ENCODE measurements at regions not wholly inside any gene's neighbourhood (a gene's known extent, or its start where the extent isn't known, plus 50 kb on each side); places are given as distances from the start of the nearest gene placed in this dataset.

GRCh38 chr4:177119021-177119471 lies 190.6 kb upstream of the NEIL3 start:
- no peak for DNase-seq

GRCh38 chr4:177119691-177120090 lies 190.0 kb upstream of the NEIL3 start:
- DNase-seq, result no peak

GRCh38 chr4:177123811-177124210 lies 185.9 kb upstream of the NEIL3 start:
- DNase-seq, result no peak

GRCh38 chr4:177124349-177125064 lies 185.2 kb upstream of the NEIL3 start:
- DNase-seq, result no peak

GRCh38 chr4:177125656-177126055 lies 184.0 kb upstream of the NEIL3 start:
- no peak for DNase-seq

GRCh38 chr4:177127658-177128057 lies 182.0 kb upstream of the NEIL3 start:
- no peak for DNase-seq

- no peak for DNase-seq
Observed at GRCh38 chr4:177128306-177128705, 181.4 kb upstream of the NEIL3 start.

GRCh38 chr4:177131736-177132135 lies 177.9 kb upstream of the NEIL3 start:
- DNase-seq, result no peak

- DNase-seq, result no peak
Observed at GRCh38 chr4:177147668-177148067, 162.0 kb upstream of the NEIL3 start.

GRCh38 chr4:177155454-177155853 lies 154.2 kb upstream of the NEIL3 start:
- DNase-seq, result no peak

GRCh38 chr4:177159600-177159999 lies 150.1 kb upstream of the NEIL3 start:
- DNase-seq, result no peak

GRCh38 chr4:177161781-177162180 lies 147.9 kb upstream of the NEIL3 start:
- DNase-seq, result no peak

- no peak for DNase-seq
Observed at GRCh38 chr4:177163532-177163931, 146.1 kb upstream of the NEIL3 start.

- DNase-seq, result no peak
Observed at GRCh38 chr4:177171588-177171987, 138.1 kb upstream of the NEIL3 start.

- DNase-seq, result no peak
Observed at GRCh38 chr4:177175473-177175872, 134.2 kb upstream of the NEIL3 start.

GRCh38 chr4:177177541-177178081 lies 132.1 kb upstream of the NEIL3 start:
- DNase-seq, result no peak

GRCh38 chr4:177178246-177178645 lies 131.4 kb upstream of the NEIL3 start:
- no peak for DNase-seq

- DNase-seq, result no peak
Observed at GRCh38 chr4:177182166-177182565, 127.5 kb upstream of the NEIL3 start.

- no peak for DNase-seq
Observed at GRCh38 chr4:177182728-177183127, 126.9 kb upstream of the NEIL3 start.

- DNase-seq, result no peak
Observed at GRCh38 chr4:177185151-177185550, 124.5 kb upstream of the NEIL3 start.

GRCh38 chr4:177185579-177185978 lies 124.1 kb upstream of the NEIL3 start:
- no peak for DNase-seq

GRCh38 chr4:177187371-177187770 lies 122.3 kb upstream of the NEIL3 start:
- no peak for DNase-seq

- no peak for DNase-seq
Observed at GRCh38 chr4:177190995-177191580, 118.6 kb upstream of the NEIL3 start.

GRCh38 chr4:177191586-177191985 lies 118.1 kb upstream of the NEIL3 start:
- DNase-seq, result no peak

- DNase-seq, result no peak
Observed at GRCh38 chr4:177191991-177192390, 117.7 kb upstream of the NEIL3 start.
